ENCODE measurements at regions not wholly inside any gene's neighbourhood (a gene's known extent, or its start where the extent isn't known, plus 50 kb on each side); places are given as distances from the start of the nearest gene placed in this dataset.

GRCh38 chr2:239895116-239895515 is 130.0 kb downstream of the NDUFA10 start:
- no peak for DNase-seq (ENCODE audit: extremely low read depth, insufficient read length)
- TF ChIP-seq CTCF (IDR thresholded peaks at IDR 0.05; ENCODE audit: insufficient read depth, low read length, poor library complexity, severe bottlenecking), result no peak
- no peaks in the 10 kb centered on the region; the same call in 1 of the 2 replicates for H3K27me3 ChIP-seq (replicated peaks; ENCODE audit: control insufficient read depth, insufficient read depth, low read length)
- no peaks in the 10 kb centered on the region for H3K36me3 ChIP-seq (ENCODE audit: control insufficient read depth, insufficient read depth, low read length)
- no peak overlapping the region for H3K4me3 ChIP-seq (replicated peaks; ENCODE audit: low read depth, low read length)

GRCh38 chr2:239894276-239894675 is 130.9 kb downstream of the NDUFA10 start:
- DNase-seq (ENCODE audit: extremely low read depth, insufficient read length), result no peak
- Histone ChIP-seq H3K27me3 (replicated peaks; ENCODE audit: control insufficient read depth, insufficient read depth, low read length) (no peaks in the 10 kb centered on the region; the same call in 1 of the 2 replicates), H3K4me3 (replicated peaks; ENCODE audit: low read depth, low read length) (no peak overlapping the region), H3K36me3 (ENCODE audit: control insufficient read depth, insufficient read depth, low read length) (no peaks in the 10 kb centered on the region)
- TF ChIP-seq CTCF (IDR thresholded peaks at IDR 0.05; ENCODE audit: insufficient read depth, low read length, poor library complexity, severe bottlenecking), result no peak

- no peak for DNase-seq (ENCODE audit: extremely low read depth, insufficient read length)
- TF ChIP-seq CTCF (IDR thresholded peaks at IDR 0.05; ENCODE audit: insufficient read depth, low read length, poor library complexity, severe bottlenecking), result no peak
- Histone ChIP-seq H3K4me3 (replicated peaks; ENCODE audit: low read depth, low read length) (no peak overlapping the region), H3K36me3 (ENCODE audit: control insufficient read depth, insufficient read depth, low read length) (no peaks in the 10 kb centered on the region), H3K27me3 (replicated peaks; ENCODE audit: control insufficient read depth, insufficient read depth, low read length) (no peaks in the 10 kb centered on the region; the same call in 1 of the 2 replicates)
Measured at GRCh38 chr2:239893236-239893515, 132.0 kb downstream of the NDUFA10 start.

- no peak for TF ChIP-seq CTCF (IDR thresholded peaks at IDR 0.05; ENCODE audit: insufficient read depth, low read length, poor library complexity, severe bottlenecking)
- DNase-seq (ENCODE audit: extremely low read depth, insufficient read length), result no peak
- no peaks in the 10 kb centered on the region; the same call in 1 of the 2 replicates for H3K27me3 ChIP-seq (replicated peaks; ENCODE audit: control insufficient read depth, insufficient read depth, low read length)
Measured at GRCh38 chr2:239892441-239893235, 132.5 kb downstream of the NDUFA10 start.

GRCh38 chr2:239891698-239892097 is 133.4 kb downstream of the NDUFA10 start:
- no peak for DNase-seq (ENCODE audit: extremely low read depth, insufficient read length)
- H3K27me3 ChIP-seq (replicated peaks; ENCODE audit: control insufficient read depth, insufficient read depth, low read length), result no peaks in the 10 kb centered on the region; the same call in 1 of the 2 replicates
- no peak for TF ChIP-seq CTCF (IDR thresholded peaks at IDR 0.05; ENCODE audit: insufficient read depth, low read length, poor library complexity, severe bottlenecking)
- H3K36me3 ChIP-seq (ENCODE audit: control insufficient read depth, insufficient read depth, low read length), result no peaks in the 10 kb centered on the region
- H3K4me3 ChIP-seq (replicated peaks; ENCODE audit: low read depth, low read length), result no peak overlapping the region

More at GRCh38 chr2:239892441-239893235, 132.5 kb downstream of the NDUFA10 start:
- Histone ChIP-seq H3K4me3 (replicated peaks; ENCODE audit: low read depth, low read length) (no peak overlapping the region), H3K36me3 (ENCODE audit: control insufficient read depth, insufficient read depth, low read length) (no peaks in the 10 kb centered on the region)

All from GM06990 (cell line).